ENCODE measurements at regions not wholly inside any gene's neighbourhood (a gene's known extent, or its start where the extent isn't known, plus 50 kb on each side); places are given as distances from the start of the nearest gene placed in this dataset.

DNA sequence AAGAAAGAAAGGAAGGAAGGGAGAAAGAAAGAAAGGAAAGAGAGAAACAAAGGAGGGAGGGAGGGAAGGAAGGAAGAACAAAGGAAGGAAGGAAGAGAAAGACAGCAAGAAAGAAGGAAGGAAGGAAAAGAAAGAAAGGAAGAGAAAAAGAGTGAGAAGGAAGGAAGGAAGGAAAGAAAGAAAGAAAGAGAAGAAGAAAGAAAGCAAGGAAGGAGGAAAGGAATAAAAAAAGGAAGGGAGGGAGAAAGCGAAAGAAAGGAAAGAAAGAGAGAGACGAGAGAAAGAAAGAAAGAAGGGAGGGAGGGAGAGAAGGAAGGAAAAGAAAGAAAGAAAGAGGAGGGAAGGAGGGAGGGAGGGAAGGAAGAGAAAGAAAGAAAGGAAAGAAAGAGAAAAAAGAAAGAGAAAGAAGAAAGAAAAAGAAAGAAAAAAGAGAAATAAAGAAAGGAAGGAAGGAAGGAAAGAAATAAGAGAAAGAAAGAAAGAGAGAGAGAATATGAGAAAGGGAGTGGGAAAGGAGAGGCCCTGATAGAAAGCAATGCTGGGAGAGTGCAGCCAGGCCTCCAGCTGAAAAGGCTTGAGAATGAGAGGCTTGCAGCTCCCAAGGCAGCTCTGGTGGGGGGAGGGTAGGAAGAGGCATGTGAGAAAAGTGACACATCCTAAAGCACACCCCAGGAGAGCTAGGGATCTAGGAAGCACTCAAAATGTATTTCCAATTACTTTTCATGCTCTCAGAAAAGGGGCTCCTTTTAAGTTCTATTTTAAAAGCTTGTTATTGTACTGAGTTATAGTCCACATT, 134.0 kb upstream of the ZIC3 start:
- TF ChIP-seq, protein P1, sequence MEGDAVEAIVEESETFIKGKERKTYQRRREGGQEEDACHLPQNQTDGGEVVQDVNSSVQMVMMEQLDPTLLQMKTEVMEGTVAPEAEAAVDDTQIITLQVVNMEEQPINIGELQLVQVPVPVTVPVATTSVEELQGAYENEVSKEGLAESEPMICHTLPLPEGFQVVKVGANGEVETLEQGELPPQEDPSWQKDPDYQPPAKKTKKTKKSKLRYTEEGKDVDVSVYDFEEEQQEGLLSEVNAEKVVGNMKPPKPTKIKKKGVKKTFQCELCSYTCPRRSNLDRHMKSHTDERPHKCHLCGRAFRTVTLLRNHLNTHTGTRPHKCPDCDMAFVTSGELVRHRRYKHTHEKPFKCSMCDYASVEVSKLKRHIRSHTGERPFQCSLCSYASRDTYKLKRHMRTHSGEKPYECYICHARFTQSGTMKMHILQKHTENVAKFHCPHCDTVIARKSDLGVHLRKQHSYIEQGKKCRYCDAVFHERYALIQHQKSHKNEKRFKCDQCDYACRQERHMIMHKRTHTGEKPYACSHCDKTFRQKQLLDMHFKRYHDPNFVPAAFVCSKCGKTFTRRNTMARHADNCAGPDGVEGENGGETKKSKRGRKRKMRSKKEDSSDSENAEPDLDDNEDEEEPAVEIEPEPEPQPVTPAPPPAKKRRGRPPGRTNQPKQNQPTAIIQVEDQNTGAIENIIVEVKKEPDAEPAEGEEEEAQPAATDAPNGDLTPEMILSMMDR (IDR thresholded peaks at IDR 0.05) = no peak
- no peak for TF ChIP-seq POLR2A (IDR thresholded peaks at IDR 0.05)

Data from heart left ventricle (tissue), 13 donors.